ENCODE measurements at regions not wholly inside any gene's neighbourhood (a gene's known extent, or its start where the extent isn't known, plus 50 kb on each side); places are given as distances from the start of the nearest gene placed in this dataset.

DNA sequence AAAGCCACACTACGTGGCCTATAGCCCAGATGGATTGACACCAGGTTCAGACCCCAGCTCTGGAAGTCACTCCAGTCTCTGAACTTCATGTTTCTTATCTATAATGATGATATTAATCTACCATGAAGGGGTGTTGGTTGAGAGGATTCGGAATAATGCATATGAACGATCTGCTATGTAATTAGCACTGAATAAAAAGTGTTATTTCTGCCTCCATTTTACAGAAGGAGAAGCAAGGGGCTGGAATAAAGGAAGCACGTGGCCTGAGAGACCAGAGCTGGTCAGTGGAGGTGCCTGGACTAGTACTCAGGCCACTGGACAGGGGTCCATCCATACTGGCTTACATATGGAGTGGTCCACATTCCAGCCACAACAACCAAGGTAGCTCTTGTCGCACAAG lies 166.5 kb upstream of the MYCN start:
- TF ChIP-seq CBX8 (IDR thresholded peaks at IDR 0.05) (no peak), POLR2A (IDR thresholded peaks at IDR 0.05; ENCODE audit: low read length) (no peak), CTCF (IDR thresholded peaks at IDR 0.05) (no peak), EP300 (IDR thresholded peaks at IDR 0.05) (no peak), JUNB (IDR thresholded peaks at IDR 0.05) (no peak)
- TF ChIP-seq, protein P1, sequence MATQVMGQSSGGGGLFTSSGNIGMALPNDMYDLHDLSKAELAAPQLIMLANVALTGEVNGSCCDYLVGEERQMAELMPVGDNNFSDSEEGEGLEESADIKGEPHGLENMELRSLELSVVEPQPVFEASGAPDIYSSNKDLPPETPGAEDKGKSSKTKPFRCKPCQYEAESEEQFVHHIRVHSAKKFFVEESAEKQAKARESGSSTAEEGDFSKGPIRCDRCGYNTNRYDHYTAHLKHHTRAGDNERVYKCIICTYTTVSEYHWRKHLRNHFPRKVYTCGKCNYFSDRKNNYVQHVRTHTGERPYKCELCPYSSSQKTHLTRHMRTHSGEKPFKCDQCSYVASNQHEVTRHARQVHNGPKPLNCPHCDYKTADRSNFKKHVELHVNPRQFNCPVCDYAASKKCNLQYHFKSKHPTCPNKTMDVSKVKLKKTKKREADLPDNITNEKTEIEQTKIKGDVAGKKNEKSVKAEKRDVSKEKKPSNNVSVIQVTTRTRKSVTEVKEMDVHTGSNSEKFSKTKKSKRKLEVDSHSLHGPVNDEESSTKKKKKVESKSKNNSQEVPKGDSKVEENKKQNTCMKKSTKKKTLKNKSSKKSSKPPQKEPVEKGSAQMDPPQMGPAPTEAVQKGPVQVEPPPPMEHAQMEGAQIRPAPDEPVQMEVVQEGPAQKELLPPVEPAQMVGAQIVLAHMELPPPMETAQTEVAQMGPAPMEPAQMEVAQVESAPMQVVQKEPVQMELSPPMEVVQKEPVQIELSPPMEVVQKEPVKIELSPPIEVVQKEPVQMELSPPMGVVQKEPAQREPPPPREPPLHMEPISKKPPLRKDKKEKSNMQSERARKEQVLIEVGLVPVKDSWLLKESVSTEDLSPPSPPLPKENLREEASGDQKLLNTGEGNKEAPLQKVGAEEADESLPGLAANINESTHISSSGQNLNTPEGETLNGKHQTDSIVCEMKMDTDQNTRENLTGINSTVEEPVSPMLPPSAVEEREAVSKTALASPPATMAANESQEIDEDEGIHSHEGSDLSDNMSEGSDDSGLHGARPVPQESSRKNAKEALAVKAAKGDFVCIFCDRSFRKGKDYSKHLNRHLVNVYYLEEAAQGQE (IDR thresholded peaks at IDR 0.05), result no peak

Data from A549 (cell line).